GM19468 (cell line): ENCODE measurements at regions not wholly inside any gene's neighbourhood (a gene's known extent, or its start where the extent isn't known, plus 50 kb on each side); places are given as distances from the start of the nearest gene placed in this dataset.

Experiments used
- ATAC-seq: cut with Tn5 transposase; IDR thresholded peaks from one replicate; pipeline ENCODE4 v1.9.1; 2021; ENCODE audit warnings: mild to moderate bottlenecking, moderate library complexity, moderate number of reproducible peaks; ENCODE audit not compliant: unreplicated experiment; ENCODE audit errors: extremely low read depth

DNA sequence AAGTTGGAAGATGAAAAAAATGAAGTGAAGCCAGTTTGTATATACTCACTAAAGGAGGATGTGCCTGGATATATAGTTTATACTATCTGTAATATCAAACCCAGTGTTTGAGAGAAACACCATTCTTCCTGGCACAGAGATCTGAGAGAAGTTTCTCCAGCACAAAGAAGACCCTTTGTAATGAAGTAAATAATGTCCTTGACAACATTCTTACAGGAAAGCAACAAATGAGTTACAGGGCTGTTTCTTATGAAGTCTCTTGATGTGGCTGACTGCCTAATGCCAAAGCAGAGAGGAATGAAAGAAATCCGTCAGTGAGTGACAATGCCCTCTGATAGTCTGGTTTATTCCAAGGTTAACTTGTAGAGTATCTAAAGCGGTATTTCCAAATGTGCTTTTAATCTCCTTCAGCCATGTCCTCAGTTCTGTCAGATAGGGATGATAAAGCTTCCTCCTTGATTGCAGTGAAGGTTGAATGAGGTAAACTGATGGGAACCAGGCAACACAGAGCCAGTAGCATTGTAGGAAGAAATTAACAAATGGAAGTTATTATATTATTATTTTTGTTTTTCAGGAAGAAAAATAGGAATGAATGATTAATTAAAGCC, 123.1 kb upstream of the ZNF608 start:
- ATAC-seq: no peak

DNA sequence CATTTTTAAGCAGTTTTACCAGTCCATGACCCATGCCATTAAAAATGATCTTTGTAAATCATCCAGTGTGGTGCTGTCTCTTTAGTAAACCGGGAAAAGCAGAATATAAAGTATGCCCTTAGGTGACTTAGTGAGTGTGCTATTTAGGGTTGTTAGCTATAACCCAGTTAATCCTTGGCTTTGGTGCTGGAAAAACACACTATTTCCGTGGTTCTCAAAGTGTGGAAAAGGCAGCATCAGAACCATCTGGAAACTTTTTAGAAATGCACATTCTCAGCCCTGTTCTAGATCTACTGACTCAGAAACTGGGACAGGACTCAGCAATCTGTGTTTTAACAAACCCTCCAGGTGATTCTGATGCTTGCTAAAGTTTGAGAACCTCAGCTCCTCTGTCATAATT, 123.6 kb upstream of the ZNF608 start:
- no peak for ATAC-seq

DNA sequence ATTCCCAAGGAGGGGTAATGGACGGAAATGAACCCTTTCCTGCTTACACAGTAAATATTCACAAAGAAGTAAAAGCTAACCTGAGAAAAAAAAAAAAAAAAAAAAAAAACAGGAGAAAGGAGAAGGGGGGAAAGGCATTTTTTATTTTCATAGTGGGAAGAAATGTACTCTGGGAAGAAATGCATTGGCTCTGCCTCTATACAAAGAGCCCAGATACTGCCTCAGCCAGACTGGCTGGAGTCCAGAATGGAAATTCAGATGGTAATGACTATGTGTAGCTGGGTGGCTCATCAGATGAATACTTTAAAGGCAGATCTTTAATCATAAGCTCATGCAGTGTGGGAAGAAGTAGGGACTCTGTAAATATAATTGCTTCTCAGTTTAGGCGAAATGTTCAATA, 124.9 kb upstream of the ZNF608 start:
- ATAC-seq: no peak

DNA sequence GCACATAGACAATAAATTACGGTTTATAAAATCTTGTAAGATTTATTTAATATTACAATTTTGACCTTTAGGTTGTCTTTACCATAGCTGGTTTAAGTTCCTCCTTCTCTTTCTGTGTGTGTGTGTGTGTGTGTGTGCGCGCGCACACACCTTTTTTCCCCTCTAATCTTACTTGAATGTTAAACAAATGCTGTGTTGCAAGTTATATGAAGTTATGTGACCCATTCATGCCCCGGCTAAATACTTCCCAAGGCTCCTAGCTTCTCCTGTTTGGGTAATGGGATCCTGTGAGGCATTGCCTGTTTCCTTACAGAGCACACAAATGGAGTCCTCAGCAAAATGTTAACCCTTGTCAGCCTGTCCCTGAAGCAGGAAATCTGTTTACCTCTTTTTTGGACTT, 125.6 kb upstream of the ZNF608 start:
- no peak for ATAC-seq

DNA sequence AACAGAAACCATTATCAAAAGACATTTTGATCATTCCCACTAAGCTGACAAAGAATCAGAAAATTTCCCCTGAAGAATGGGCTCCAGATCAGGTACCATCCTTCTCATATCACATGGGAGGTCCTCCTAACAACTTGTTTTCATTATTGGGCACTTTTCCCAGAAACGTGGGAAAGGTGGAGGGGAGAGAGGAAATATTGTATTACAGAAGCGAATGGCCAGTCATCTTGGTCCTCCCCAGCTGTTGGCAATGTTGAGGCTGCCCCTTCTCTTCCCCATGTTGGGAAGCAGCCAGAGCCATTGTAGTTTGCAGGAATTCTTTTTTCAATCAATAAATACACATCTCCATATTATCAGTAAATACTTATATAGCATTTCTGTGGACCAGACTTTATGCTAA, 126.2 kb upstream of the ZNF608 start:
- ATAC-seq: no peak

DNA sequence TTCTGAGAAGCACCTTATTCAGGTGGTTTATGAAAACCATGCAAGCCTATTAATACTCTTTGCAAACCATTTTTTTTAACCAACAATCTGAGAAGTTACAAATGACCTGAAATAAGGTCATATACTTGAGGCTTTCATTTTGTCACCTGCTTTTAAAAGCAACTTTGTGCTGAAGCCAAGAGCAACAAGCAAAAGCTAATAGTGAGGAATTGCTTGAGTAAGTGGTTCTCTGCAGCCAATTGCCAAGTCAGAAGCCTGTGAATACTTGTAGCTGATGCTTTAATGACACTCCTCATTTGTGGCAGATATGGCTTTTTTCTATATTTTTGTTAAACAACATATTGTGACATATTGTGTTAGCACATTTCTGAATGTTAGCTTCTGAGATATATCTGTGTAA, 126.7 kb upstream of the ZNF608 start:
- no peak for ATAC-seq

DNA sequence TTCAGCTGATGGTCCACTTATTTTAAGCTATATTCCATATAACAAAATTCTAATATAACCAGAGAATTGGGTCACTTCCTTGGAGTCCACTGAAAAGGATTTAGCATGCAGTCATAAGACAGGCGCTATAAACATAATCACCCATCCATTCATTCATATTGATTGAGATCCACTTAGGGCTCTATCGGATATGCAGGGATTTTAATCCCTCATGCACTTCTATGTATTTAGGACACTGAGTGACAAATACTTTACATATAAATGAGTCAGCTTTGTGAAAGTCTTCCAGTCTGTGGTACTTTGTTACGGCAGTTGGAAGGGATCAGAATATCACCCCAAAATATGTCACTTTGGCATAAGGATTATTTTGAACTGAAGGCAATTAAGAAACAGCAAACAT, 127.3 kb upstream of the ZNF608 start:
- no peak for ATAC-seq

DNA sequence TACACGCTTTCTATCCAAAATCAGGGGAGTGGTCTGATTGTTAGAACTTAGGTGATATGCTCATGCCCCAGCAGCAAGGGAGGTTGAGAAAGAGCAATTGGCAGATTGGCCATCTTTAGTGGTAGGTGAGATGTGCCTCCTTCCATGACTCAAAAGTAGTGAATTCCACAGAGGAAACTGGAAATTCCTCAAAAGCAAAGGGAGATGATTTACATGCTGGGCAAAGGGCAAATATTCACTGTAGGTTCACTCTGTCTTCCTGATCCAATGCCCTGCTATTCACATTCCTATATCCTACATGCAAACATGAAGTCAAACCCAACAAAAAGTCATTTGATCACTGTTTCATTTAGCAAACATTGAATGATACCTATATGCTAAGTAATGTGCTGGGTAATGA, 130.1 kb upstream of the ZNF608 start:
- no peak for ATAC-seq

DNA sequence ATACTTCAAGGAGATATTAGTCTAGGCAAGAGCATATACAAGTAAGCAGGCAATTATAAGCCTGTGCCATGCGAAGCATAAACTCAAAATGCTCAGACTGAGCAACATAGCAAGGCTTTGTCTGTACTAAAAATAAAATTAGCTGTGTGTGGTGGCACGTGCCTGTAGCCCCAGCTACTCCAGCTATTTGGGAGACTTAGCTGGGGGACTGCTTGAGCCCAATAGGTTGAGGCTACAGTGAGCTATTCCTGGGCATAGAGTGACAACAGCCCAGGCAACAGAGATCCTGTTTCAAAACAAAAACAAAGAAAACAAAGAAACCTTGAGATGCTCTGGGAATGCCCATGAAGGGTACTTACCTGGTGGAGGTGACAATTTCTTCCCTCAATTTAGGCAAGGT, 130.5 kb upstream of the ZNF608 start:
- ATAC-seq: no peak

DNA sequence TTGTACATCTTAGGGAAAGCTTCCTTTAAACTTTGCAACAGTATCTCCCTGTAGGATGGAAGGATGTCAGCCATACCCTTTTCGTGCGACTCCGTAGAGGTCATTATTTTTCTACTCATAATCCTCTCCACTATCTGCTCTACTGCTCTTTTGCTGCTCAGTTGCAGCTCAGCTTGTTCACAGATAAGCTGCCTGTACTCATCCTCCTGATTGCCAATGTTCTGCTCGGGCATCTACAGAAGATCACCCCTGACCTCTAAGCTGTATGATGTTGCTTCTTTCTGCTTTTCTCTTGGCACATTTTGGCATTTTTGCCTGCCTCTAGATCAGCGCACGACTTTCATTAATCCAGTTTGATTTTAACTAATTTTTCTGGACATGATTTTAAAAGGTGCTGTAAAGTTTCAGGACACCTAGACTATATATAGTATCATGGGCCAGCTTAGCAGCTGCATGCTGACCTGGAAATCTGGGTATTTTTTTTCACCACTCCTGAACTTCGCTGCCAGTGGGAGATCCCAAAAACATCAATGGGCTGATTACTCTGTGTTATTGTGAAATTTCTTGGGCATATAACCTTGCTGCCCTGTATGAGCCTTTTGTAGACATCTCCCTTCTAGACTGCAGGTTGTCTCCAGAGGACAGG, 131.2 kb upstream of the ZNF608 start:
- ATAC-seq: no peak

DNA sequence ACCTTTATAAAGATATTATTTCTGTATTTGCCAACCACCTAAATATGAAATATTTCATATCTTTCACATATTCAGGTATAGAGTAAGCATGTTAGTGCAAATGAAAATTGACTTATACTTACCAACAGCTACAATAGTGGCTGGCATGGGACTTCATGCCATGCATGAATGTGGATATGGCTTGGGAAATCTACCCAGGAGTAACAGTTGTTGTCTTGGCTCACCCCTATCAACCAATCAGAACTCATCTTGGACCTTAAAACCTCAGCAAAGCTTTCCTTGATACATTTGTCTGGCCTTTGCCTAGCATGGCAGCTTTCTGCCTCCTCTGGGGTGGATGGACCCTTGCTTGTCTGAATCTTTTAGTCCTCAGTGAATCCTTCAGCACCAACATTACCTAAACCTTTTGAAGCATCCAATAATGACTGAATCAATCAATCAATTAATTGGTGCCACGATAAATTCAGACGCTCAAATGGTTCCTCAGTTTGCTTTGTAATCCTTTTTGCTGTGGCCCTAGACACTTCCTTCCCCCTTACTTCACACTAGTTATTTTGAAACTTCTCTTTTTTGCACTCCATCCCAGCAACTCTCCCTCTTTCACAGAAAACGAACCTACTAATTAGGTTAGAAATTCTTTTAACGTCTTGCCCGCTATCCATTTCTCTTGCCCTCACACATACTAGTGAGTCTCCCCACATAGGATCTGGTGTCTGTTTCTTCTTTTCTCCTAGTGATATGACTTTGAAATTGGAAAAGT, 132.3 kb upstream of the ZNF608 start:
- ATAC-seq: no peak

DNA sequence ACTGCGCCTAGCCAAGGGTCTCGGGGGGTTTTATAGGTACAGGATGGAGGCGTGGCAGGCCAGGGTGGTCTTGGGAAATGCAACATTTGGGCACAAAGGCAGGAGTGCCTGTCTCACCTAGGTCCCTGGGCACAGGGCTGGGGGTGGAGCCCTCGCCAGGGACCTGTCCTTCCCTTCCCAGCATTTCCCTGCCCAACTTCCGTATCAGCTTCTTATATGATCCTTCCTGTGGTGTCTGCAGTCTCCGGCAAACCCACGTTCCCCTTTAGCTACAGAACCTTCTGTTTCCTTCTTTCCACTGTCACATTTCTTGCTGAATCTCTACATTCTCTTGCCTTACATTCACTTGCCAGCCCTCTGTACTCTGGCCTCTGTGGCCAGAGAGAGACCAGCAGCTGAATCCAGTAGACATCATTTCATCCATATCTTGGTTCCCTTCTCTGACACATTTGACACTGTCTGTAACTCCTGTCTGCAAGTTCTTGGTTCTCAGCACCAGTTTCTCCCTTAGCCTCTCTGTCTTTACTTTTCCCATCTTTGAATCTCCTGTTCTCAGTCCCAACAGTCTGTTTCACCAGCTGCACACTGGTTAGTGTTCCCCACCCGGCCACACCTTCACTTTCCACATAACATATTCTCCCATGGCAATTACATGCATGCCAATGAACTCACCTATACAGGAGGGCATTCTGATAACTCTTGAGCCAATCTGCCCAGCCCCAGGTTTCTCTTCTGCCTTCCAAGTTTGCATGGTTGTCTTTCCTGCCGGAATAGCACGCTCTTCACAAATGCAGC, 134.7 kb upstream of the ZNF608 start:
- ATAC-seq: no peak

DNA sequence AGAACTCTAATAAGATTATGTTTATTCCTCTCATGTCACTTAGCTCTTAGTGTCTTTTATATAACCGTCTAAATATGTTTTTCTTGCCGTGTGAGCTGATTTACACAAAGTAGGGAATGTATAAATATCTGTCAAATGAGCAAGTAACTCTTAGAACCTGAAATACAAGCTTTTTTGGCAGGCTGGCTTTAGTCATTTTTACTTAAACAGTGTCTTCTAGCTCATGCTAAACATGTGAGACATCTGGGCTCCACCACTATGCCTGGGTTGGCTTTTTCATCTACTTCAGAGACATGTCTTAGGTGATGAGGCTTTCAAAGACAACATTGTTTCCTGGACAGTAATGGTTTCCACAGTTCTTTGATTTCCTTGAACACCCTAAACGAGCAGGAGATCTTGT, 137.2 kb upstream of the ZNF608 start:
- ATAC-seq: no peak

DNA sequence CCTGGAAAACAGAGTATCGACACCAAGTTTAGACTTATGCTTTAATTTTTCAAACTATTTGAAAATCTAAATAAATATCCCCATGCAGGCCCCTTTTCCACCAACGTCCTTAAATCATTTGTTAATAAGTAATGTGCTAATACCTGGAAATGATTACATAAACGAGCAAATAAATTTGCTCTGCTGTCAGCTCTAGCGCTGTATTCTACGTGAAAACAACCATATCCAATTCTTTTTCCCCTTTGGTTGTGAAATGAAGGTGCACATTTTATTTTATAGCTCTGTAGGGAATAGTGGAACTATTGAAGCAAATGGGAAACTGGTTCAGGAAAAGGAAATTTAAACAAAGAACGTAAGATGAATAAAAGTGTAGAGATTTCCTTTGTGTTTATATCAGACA, 137.7 kb upstream of the ZNF608 start:
- no peak for ATAC-seq

DNA sequence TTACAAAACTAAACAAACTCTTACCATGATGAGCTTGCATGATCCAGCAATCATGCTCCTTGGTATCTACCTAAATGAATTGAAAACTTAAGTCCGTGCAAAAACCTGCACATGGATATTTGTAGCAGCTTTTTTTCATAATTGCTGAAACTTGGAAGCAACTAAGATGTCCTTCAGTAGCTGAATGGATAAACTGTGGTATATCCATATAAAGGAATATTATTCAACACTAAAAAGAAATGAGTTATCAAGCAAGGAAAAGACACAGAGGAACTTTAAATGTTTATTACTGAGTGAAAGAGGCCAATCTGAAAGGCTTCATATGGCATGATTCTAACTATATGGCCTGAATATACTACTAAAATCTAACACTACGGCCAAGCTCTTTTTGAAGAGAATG, 139.1 kb upstream of the ZNF608 start:
- ATAC-seq: no peak

DNA sequence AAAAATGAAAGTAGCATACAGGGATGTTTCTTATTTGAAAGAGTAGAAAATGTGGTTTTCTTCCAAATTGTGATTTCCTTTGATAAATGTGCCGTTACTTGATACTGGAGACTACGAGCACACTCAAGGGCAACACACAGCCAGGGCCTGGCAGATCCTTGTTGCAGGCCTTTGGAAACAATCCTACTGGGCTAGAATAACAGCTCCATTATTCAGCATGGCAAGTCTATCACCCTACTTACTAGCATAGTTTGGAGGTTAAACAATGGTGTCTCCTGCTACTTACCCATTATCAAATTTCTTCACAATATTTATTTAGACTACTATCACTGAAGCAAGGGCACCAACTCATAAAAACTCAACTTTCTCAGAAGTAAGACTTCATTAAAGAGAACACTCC, 140.8 kb upstream of the ZNF608 start:
- no peak for ATAC-seq

DNA sequence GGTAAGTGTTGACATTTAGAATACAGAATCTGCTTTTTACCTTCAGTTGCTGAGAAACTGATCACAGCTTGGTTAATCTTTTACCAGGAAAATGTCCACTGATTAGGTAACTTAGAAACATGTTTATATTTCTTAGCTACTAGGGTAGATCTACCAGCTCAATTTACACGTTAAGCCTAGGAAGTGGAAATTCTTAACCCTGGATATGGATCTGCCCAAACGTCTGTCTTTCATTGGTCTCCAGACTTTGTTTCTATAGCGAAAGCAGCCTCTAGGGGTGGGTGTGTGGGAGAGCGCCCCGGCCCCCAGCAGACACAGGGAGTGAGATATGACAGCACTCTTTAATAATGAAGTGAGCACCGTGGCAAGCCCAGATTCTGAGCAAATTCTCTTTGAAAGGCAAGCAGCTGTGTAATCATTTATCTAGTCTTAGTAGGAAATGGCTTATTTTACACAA, 141.6 kb upstream of the ZNF608 start:
- ATAC-seq: no peak

DNA sequence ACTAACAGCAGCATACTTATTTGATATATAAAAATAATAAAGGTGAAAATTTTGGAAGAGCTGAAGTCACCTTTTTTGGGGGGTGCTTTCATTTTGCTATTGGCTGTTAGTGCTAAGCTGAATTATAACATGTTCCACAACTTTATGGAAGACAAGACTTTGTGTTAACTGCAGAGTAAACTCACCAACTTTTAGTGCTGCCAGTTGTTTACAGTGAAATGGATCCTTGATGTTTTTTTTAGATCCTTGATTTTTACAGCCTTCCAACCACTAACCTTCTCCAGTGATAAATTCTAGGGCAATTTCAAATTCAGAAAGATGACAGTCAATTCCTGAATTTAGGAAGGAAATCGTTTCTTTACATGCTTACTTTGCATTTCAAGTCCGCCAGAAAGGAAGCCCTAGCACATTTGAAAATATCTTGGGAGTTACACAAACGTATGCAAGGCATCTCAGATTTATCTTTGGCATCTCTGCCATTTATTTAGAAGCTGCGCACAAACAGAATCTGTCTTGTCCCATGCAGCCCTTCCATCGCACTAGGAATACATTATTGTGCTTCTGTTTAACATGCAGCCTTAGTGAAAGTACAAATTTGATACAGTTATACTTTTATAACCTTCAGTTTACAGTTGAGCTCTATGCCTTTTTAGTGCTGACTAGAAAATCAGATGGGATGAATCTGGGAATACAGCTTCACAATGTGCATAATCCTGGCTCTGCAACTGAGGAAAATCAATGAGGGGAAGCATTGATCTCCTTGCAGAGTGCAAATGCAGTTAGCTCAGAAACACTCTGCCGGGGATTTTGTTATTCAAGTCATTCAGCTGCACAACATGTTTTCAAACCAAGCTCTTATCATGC, 142.4 kb upstream of the ZNF608 start:
- ATAC-seq: no peak

DNA sequence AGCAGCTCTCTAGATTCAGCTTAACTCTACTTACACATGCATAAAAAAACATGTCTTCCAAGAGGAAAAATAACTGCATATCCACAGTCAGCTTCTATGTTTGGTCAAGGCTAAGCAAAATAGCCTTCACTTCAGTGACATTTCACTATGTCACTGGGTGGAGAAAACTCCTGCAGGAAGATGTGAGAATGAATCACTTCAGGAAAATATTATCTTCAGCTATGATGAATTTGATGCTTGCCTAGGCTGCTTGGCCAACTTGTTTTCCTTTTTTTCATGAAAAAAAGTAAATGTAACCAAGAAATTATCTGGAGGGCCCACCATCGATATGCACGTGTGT, 143.0 kb upstream of the ZNF608 start:
- no peak for ATAC-seq

DNA sequence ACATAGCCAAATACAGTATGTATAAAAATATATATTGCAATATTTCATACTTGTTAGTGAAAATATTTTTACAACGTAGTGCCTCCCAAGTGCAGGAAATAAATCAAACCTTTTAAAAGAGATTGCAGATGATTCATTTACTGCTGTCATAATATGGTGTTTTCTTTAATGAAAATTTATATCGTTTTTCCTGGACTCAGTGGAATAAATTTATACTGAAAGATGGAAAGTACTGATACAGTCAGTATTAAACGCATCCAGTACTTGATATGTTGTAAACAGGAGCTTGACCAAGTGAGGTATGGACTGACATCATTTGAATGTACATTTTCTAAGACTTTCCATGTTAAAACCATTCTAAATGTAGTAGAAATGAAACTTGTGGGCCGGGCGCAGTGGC, 143.4 kb upstream of the ZNF608 start:
- ATAC-seq: no peak
